Peyer's patch (tissue), 4 donors: ENCODE measurements at regions not wholly inside any gene's neighbourhood (a gene's known extent, or its start where the extent isn't known, plus 50 kb on each side); places are given as distances from the start of the nearest gene placed in this dataset.

Experiments
- DNase-seq, 3 donors: peaks; one replicate each; pipeline ENCODE4 v3.0.0-alpha.2; 2017 to 2019
- H3K27ac ChIP-seq, 4 donors: fragments of 200-600 bp; sonication (generic); one replicate each; pipeline ENCODE4 v1.5.1; 2016 to 2019
- H3K27me3 ChIP-seq, 2 donors: fragments of 200-600 bp; sonication (generic); one replicate each; pipeline ENCODE4 v1.5.1; 2019
- H3K36me3 ChIP-seq, 3 donors: fragments of 200-600 bp; sonication (generic); one replicate each; pipeline ENCODE4 v1.5.1; 2016 to 2019
- H3K4me1 ChIP-seq, 4 donors: fragments of 200-600 bp; sonication (generic); one replicate each; pipeline ENCODE4 v1.5.1; 2016 to 2019
- H3K4me3 ChIP-seq, 4 donors: fragments of 200-600 bp; sonication (generic); 1 replicate in 3 of 4; 2 replicates in 1 of 4; pipeline ENCODE4 v1.5.1; 2016 to 2019; ENCODE audit warnings: mild to moderate bottlenecking in 1 of 4
- H3K9me3 ChIP-seq, 4 donors: fragments of 200-600 bp; sonication (generic); one replicate each; pipeline ENCODE4 v1.5.1; 2016 to 2019; ENCODE audit warnings: mild to moderate bottlenecking in 1 of 4
- POLR2A ChIP-seq, 2 donors: fragments of 450-650 bp; IDR thresholded peaks; one replicate each; pipeline ENCODE4 v1.5.1; 2017; ENCODE audit warnings: antibody characterized with exemption in 2 of 2, mild to moderate bottlenecking in 2 of 2, moderate library complexity in 2 of 2
- TF ChIP-seq, protein P1 (sequence below), 6 experiments: fragments of 450-650 bp in 4 of 6; fragments of 200-600 bp in 2 of 6; sonication (generic) in 1 of 6; IDR thresholded peaks; one replicate each; pipeline ENCODE4 v1.5.1; 2017 to 2019; ENCODE audit warnings: antibody characterized with exemption in 6 of 6, mild to moderate bottlenecking in 3 of 6, moderate library complexity in 1 of 6

DNA sequence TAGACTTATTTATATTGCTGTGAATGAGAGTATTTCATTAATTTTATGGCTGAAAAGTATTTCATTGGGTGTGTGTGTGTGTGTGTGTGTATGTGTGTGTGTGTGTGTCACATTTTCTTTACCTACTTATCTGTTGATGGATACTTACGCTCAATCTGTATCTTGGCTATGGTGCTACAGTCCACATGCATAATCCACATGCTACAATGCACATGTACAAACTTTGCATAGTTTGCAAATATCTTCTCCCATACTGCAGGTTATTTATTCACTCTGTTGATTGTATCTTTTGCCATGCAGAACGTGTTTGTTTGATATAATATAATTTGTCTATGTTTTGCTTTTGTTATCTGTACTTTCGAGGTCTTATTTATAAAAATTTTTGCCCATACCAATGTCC lies 167.8 kb downstream of the RAB28 start:
- no peaks in the 10 kb centered on the region for H3K4me1 ChIP-seq
- H3K9me3 ChIP-seq = no peaks in the 10 kb centered on the region

GRCh38 chr4:13313856-13314255 lies 170.3 kb downstream of the RAB28 start:
- Histone ChIP-seq H3K27ac (no peak overlapping the region), H3K36me3 (no peaks in the 10 kb centered on the region), H3K27me3 (no peaks in the 10 kb centered on the region), H3K4me1 (no peaks in the 10 kb centered on the region), H3K9me3 (no peaks in the 10 kb centered on the region), H3K4me3 (no peak overlapping the region)
- TF ChIP-seq POLR2A (IDR thresholded peaks at IDR 0.05) = no peak
- no peak for DNase-seq

More for the DNA sequence above, 167.8 kb downstream of the RAB28 start:
- DNase-seq = no peak
- no peak overlapping the region for H3K27ac ChIP-seq
- no peak for TF ChIP-seq POLR2A (IDR thresholded peaks at IDR 0.05)
- TF ChIP-seq, protein P1, sequence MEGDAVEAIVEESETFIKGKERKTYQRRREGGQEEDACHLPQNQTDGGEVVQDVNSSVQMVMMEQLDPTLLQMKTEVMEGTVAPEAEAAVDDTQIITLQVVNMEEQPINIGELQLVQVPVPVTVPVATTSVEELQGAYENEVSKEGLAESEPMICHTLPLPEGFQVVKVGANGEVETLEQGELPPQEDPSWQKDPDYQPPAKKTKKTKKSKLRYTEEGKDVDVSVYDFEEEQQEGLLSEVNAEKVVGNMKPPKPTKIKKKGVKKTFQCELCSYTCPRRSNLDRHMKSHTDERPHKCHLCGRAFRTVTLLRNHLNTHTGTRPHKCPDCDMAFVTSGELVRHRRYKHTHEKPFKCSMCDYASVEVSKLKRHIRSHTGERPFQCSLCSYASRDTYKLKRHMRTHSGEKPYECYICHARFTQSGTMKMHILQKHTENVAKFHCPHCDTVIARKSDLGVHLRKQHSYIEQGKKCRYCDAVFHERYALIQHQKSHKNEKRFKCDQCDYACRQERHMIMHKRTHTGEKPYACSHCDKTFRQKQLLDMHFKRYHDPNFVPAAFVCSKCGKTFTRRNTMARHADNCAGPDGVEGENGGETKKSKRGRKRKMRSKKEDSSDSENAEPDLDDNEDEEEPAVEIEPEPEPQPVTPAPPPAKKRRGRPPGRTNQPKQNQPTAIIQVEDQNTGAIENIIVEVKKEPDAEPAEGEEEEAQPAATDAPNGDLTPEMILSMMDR (IDR thresholded peaks at IDR 0.05) = no peak
- no peaks in the 10 kb centered on the region for H3K36me3 ChIP-seq
- H3K27me3 ChIP-seq = no peaks in the 10 kb centered on the region
- H3K4me3 ChIP-seq = no peak overlapping the region

GRCh38 chr4:13312264-13312663 lies 171.9 kb downstream of the RAB28 start:
- no peaks in the 10 kb centered on the region for H3K9me3 ChIP-seq
- no peaks in the 10 kb centered on the region for H3K27me3 ChIP-seq
- no peaks in the 10 kb centered on the region for H3K36me3 ChIP-seq
- no peak for DNase-seq
- TF ChIP-seq POLR2A (IDR thresholded peaks at IDR 0.05) = no peak
- TF ChIP-seq, protein P1 (IDR thresholded peaks at IDR 0.05) = no peak
- H3K27ac ChIP-seq = no peak overlapping the region
- H3K4me3 ChIP-seq = no peak overlapping the region
- H3K4me1 ChIP-seq = no peaks in the 10 kb centered on the region

DNA sequence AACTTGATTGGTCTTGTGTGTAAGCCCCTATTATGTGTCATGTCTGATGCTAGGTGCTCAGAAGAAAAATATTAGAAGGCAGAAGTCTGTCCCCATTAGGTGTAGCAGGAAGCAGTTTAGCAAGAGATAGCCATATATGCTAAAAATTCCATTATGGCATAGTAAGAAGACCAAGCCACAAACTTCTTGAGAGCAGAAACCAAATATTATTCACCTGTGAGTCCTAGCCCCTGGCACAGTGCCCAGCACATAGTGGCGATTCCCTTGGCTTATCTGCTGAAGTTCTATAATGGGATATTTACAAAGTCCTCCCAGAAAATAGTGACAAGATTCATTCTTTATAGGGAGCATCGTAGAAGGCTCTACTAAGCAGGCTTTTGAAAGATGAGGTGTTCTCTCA lies 174.4 kb downstream of the RAB28 start:
- no peak for DNase-seq
- Histone ChIP-seq H3K27ac (no peak overlapping the region), H3K36me3 (no peaks in the 10 kb centered on the region), H3K27me3 (no peaks in the 10 kb centered on the region), H3K4me3 (no peak overlapping the region), H3K9me3 (no peaks in the 10 kb centered on the region), H3K4me1 (no peaks in the 10 kb centered on the region)
- TF ChIP-seq, protein P1 (IDR thresholded peaks at IDR 0.05) = no peak
- TF ChIP-seq POLR2A (IDR thresholded peaks at IDR 0.05) = no peak

DNA sequence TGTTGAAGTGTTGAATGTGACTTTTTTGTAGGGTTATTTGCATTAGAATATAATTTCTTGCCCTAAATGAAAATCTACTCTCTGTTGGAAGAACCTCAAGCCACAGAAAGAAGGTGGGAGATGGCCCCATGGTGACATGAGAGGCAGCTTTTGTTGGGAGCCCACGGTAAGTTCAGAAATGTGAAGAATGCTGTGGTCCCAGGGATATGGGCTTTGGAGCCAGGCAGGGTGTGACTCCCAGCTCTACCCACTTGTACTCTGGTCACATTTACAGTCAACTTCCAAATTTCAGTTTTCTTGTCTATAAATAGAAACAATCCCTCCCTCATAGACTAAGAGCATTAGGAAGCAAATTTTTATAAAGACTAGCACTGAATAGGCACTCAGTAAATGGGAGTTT lies 177.8 kb downstream of the RAB28 start:
- no peaks in the 10 kb centered on the region for H3K4me1 ChIP-seq
- no peak for DNase-seq
- H3K27ac ChIP-seq = no peak overlapping the region
- no peaks in the 10 kb centered on the region for H3K9me3 ChIP-seq
- no peak overlapping the region for H3K4me3 ChIP-seq
- H3K27me3 ChIP-seq = no peaks in the 10 kb centered on the region
- H3K36me3 ChIP-seq = no peaks in the 10 kb centered on the region
- TF ChIP-seq, protein P1 (IDR thresholded peaks at IDR 0.05) = no peak
- TF ChIP-seq POLR2A (IDR thresholded peaks at IDR 0.05) = no peak

GRCh38 chr4:13302876-13303275 lies 181.3 kb downstream of the RAB28 start:
- DNase-seq = no peak
- Histone ChIP-seq H3K4me3 (no peak overlapping the region), H3K27ac (no peak overlapping the region), H3K27me3 (no peaks in the 10 kb centered on the region), H3K9me3 (no peaks in the 10 kb centered on the region), H3K4me1 (no peaks in the 10 kb centered on the region), H3K36me3 (no peaks in the 10 kb centered on the region)
- no peak for TF ChIP-seq POLR2A (IDR thresholded peaks at IDR 0.05)
- TF ChIP-seq, protein P1 (IDR thresholded peaks at IDR 0.05) = no peak
